CD4-positive, CD25-positive, alpha-beta regulatory T cell (primary cell): ENCODE measurements at regions not wholly inside any gene's neighbourhood (a gene's known extent, or its start where the extent isn't known, plus 50 kb on each side); places are given as distances from the start of the nearest gene placed in this dataset.
A peak's percentile ranks its signal among the peaks of the same experiment; 100 is the strongest.

ENCODE experiments used
- ATAC-seq, 2 donors: fragments of 150-1000 bp; cut with Tn5 transposase; one replicate each; pipeline ENCODE4 v1.10.0; 2021; ENCODE audit warnings: low read depth in 2 of 2, moderate number of reproducible peaks in 2 of 2, moderate library complexity in 1 of 2
- DNase-seq, 3 donors: peaks; one replicate each; pipeline versions ENCODE4 v3.0.0 to v3.0.0-alpha.2; 2012 to 2022; ENCODE audit warnings: mixed read lengths in 1 of 3
- H3K27ac ChIP-seq: one replicate; pipeline ENCODE4 v1.7.0; 2013; ENCODE audit warnings: mild to moderate bottlenecking, low read length; ENCODE audit not compliant: insufficient read depth, poor library complexity, severe bottlenecking
- H3K27me3 ChIP-seq: one replicate; pipeline ENCODE4 v1.7.0; 2013; ENCODE audit warnings: low read length; ENCODE audit not compliant: control insufficient read depth, insufficient read depth
- H3K36me3 ChIP-seq: one replicate; pipeline ENCODE4 v1.7.0; 2013; ENCODE audit warnings: mild to moderate bottlenecking, low read length, moderate library complexity; ENCODE audit not compliant: control insufficient read depth, insufficient read depth
- H3K4me1 ChIP-seq: 2 replicates; pipeline ENCODE4 v1.7.0; 2013; ENCODE audit warnings: mild to moderate bottlenecking, low read length; ENCODE audit not compliant: insufficient read depth, control insufficient read depth, poor library complexity, severe bottlenecking
- H3K4me3 ChIP-seq: one replicate; pipeline ENCODE4 v1.7.0; 2013; ENCODE audit warnings: low read depth, mild to moderate bottlenecking, low read length, moderate library complexity
- H3K9me3 ChIP-seq, 2 experiments: 1 replicate in 1 of 2; 2 replicates in 1 of 2; pipeline ENCODE4 v1.7.0; 2013; ENCODE audit warnings: low read length in 2 of 2, mild to moderate bottlenecking in 1 of 2, moderate library complexity in 1 of 2; ENCODE audit not compliant: control insufficient read depth in 2 of 2
- H3K27ac Mint-ChIP-seq, 3 donors: one replicate each; pipeline ENCODE4 v1.8.0; 2020 to 2022; ENCODE audit warnings: mild to moderate bottlenecking in 3 of 3, mixed read lengths in 3 of 3, moderate library complexity in 2 of 3
- H3K27me3 Mint-ChIP-seq: one replicate; pipeline ENCODE4 v1.8.0; 2022; ENCODE audit warnings: mild to moderate bottlenecking, mixed read lengths
- H3K36me3 Mint-ChIP-seq: one replicate; pipeline ENCODE4 v1.8.0; 2020; ENCODE audit warnings: mixed read lengths
- H3K4me1 Mint-ChIP-seq, 4 donors: one replicate each; pipeline ENCODE4 v1.8.0; 2020 to 2022; ENCODE audit warnings: mixed read lengths in 4 of 4, mild to moderate bottlenecking in 1 of 4
- H3K4me3 Mint-ChIP-seq, 4 donors: one replicate each; pipeline ENCODE4 v1.8.0; 2020 to 2022; ENCODE audit warnings: mild to moderate bottlenecking in 4 of 4, mixed read lengths in 4 of 4, moderate library complexity in 3 of 4
- H3K9me3 Mint-ChIP-seq, 7 donors: one replicate each; pipeline ENCODE4 v1.8.0; 2020 to 2022; ENCODE audit warnings: mixed read lengths in 7 of 7, mild to moderate bottlenecking in 3 of 7, moderate library complexity in 2 of 7

DNA sequence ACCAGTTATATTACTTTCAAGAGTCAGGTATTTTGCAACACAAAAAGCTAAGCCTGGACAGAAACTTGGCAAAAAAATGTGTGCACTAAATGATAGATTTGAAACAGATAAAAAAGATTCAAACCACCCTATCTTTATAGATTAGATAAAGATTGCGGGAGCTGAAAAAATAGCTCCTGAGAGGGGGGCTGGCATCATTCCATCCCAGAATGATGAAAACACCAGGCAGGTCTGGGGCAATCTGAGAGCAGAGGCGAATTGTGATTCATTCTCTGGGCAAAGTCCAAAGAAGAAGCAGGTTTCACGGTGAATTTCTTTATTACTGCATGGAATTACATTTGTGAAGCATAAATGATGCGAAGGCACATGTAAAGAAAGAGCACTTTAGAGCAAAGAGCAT is 168.5 kb upstream of the DMD start:
- Histone ChIP-seq H3K36me3 (no peaks in the 10 kb centered on the region), H3K27ac (no peak overlapping the region), H3K9me3 (peaks cover 0 to 2% of the 10 kb centered on the region in 2 experiments), H3K4me3 (no peak overlapping the region), H3K27me3 (no peaks in the 10 kb centered on the region), H3K4me1 (no peaks in the 10 kb centered on the region)
- Mint-ChIP-seq H3K9me3 (peaks cover 0 to 7% (median 2%) of the 10 kb centered on the region in 7 donors), H3K27ac (no peak overlapping the region), H3K4me1 (no peaks in the 10 kb centered on the region), H3K27me3 (no peaks in the 10 kb centered on the region), H3K4me3 (no peak overlapping the region), H3K36me3 (no peaks in the 10 kb centered on the region)
- ATAC-seq, result no peak
- DNase-seq, result no peak

DNA sequence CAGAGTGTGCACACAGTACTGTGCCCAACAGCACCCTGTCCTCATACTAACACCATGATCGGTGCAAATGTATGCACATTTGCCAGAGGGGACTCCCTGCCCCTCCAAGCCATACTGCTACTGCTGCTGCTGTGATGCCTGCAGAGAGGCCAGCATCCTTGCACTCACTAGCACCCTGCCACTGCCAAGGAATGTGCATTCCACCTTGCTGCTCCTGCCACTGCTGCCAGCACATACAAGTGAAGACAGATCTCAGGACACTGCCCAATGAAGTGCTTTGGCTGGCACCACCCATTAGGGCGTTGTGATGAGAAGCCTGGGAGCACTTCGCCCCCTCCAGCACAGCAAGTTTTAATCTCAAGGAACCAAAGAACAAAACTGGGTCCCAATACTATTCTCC is 146.3 kb upstream of the DMD start:
- H3K36me3 Mint-ChIP-seq, result no peaks in the 10 kb centered on the region
- H3K9me3 ChIP-seq, result peaks cover 0 to 4% of the 10 kb centered on the region in 2 experiments
- H3K9me3 Mint-ChIP-seq, result peaks cover 0 to 11% (median 7%) of the 10 kb centered on the region in 7 donors
- ATAC-seq (no peak), DNase-seq (no peak)
- no peaks in the 10 kb centered on the region for H3K36me3 ChIP-seq
- no peak overlapping the region for H3K27ac ChIP-seq
- no peaks in the 10 kb centered on the region for H3K4me1 ChIP-seq
- H3K4me3 Mint-ChIP-seq, result no peak overlapping the region
- no peaks in the 10 kb centered on the region for H3K27me3 ChIP-seq
- H3K4me3 ChIP-seq, result no peak overlapping the region
- no peak overlapping the region for H3K27ac Mint-ChIP-seq
- H3K27me3 Mint-ChIP-seq, result no peaks in the 10 kb centered on the region
- H3K4me1 Mint-ChIP-seq, result no peaks in the 10 kb centered on the region

DNA sequence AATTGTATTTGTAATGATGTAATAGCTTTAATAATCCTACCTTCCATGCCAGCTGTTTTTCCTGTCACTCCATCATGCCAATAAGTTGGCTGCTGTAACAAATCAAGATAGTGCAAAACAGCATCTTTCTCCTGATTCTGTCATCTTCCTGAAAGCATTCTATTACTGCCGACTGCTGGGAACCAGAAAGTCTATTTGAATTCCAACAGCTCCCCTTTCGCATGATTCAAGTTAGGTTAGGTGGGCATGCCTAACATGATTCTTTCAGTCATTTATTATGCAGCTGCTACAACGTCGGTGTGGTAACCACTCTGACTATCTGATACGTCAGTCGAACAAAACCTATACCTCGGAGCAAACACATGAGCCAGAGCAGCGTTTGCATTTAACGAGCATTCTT is 127.9 kb upstream of the DMD start:
- peaks cover 0 to 4% (median 3%) of the 10 kb centered on the region in 7 donors for H3K9me3 Mint-ChIP-seq
- DNase-seq, result no peak
- Histone ChIP-seq H3K4me3 (no peak overlapping the region), H3K9me3 (no peaks in the 10 kb centered on the region), H3K4me1 (no peaks in the 10 kb centered on the region), H3K36me3 (no peaks in the 10 kb centered on the region), H3K27me3 (no peaks in the 10 kb centered on the region), H3K27ac (no peak overlapping the region)
- no peaks in the 10 kb centered on the region for H3K36me3 Mint-ChIP-seq
- no peak overlapping the region for H3K4me3 Mint-ChIP-seq
- H3K27me3 Mint-ChIP-seq, result no peaks in the 10 kb centered on the region
- H3K27ac Mint-ChIP-seq, result no peak overlapping the region
- ATAC-seq, result no peak
- H3K4me1 Mint-ChIP-seq, result no peaks in the 10 kb centered on the region

DNA sequence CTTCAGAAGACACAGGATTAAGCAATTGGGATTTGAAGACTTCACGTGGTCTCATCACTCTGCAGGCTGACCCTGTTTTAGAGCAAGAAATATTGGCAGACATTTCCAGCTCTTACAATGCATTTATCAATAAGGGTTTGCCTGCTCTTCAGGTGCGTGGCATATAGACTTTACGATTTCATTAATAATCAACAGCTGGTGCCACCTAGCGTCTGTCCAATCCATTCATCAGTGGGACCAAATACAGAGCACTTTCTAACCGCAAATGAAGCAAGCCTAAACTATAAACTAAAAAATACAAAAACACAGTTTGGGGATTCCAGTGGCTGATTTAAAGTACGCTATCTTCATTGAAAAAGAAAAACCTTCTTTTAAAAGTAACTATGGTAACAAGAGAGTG is 125.4 kb upstream of the DMD start:
- Mint-ChIP-seq H3K27me3 (no peaks in the 10 kb centered on the region), H3K27ac (no peak overlapping the region), H3K36me3 (no peaks in the 10 kb centered on the region), H3K4me3 (no peak overlapping the region), H3K4me1 (no peaks in the 10 kb centered on the region), H3K9me3 (peaks cover 0 to 4% (median 0%) of the 10 kb centered on the region in 7 donors)
- no peaks in the 10 kb centered on the region for H3K27me3 ChIP-seq
- no peak overlapping the region for H3K27ac ChIP-seq
- no peak overlapping the region for H3K4me3 ChIP-seq
- no peaks in the 10 kb centered on the region for H3K36me3 ChIP-seq
- ATAC-seq, result no peak
- DNase-seq, result peak in 1 of 3 donors; percentile 3
- no peaks in the 10 kb centered on the region for H3K4me1 ChIP-seq
- H3K9me3 ChIP-seq, result no peaks in the 10 kb centered on the region

DNA sequence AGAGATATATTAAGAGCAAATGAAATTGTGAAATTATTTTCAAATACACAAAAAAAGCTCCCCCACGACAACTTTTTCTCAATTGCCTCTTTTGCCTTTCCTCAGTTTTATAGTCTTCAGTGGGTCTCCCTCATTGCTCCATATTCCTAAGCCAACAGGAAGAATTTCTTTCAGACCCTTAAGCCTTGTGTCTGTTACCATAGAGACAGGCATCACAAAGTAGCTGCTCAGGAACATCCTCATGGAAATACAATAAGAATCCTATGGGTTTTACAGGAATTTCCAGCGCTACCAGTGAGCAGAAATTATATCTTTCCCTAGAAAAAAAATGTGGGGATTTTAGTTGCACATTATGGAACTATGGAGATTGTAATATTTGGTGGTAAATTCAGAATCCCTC is 121.9 kb upstream of the DMD start:
- peaks cover 0 to 1% (median 0%) of the 10 kb centered on the region in 7 donors for H3K9me3 Mint-ChIP-seq
- ATAC-seq, result no peak
- H3K4me3 Mint-ChIP-seq, result no peak overlapping the region
- no peaks in the 10 kb centered on the region for H3K4me1 Mint-ChIP-seq
- no peaks in the 10 kb centered on the region for H3K27me3 Mint-ChIP-seq
- DNase-seq, result no peak
- Histone ChIP-seq H3K27me3 (no peaks in the 10 kb centered on the region), H3K4me1 (no peaks in the 10 kb centered on the region), H3K36me3 (no peaks in the 10 kb centered on the region), H3K27ac (no peak overlapping the region), H3K4me3 (no peak overlapping the region), H3K9me3 (no peaks in the 10 kb centered on the region)
- no peak overlapping the region for H3K27ac Mint-ChIP-seq
- H3K36me3 Mint-ChIP-seq, result no peaks in the 10 kb centered on the region

DNA sequence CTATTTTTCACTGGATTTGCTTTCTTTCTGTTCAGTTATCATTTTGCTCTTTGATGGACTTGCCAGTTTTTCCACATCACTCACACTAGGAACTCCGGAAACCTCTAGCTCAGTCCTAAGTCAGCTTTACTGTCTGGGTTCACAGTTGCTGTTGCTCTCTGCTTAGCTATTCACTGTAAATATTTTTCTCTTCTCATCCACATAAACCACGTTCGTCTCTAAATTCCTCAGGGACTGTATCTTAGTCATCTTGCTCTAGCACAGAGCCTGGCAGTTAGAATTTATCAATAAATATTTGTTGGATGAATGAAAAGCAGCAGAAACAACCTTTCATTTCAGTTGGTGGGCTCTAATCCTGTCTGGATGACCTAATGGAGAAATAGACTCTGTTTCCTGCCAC is 119.4 kb upstream of the DMD start:
- Mint-ChIP-seq H3K4me3 (no peak overlapping the region), H3K9me3 (peaks cover 0 to 1% (median 0%) of the 10 kb centered on the region in 7 donors), H3K27me3 (no peaks in the 10 kb centered on the region), H3K4me1 (no peaks in the 10 kb centered on the region), H3K36me3 (no peaks in the 10 kb centered on the region), H3K27ac (no peak overlapping the region)
- Histone ChIP-seq H3K4me1 (no peaks in the 10 kb centered on the region), H3K9me3 (no peaks in the 10 kb centered on the region), H3K36me3 (no peaks in the 10 kb centered on the region), H3K4me3 (no peak overlapping the region), H3K27me3 (no peaks in the 10 kb centered on the region), H3K27ac (no peak overlapping the region)
- DNase-seq (no peak), ATAC-seq (no peak)

DNA sequence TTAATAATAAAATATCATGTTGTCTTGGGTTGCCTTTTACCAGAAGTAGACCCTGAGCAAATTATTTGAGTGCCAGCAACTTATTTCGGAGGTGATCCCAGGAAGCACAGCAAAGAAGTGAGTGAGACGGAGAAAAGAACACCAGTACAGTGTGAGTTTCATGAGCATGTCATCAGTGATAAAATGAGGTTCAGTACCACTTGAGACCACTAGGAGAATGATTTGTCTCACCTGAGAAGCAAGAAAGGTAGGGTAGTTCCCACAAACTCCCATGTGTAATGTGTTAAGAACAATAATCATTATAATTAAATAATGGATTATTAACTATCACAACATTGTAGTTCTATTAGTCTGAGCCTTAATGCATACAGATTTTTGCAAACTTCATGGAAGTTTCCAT is 112.8 kb upstream of the DMD start:
- DNase-seq (no peak), ATAC-seq (no peak)
- no peaks in the 10 kb centered on the region for H3K4me1 ChIP-seq
- H3K9me3 ChIP-seq, result no peaks in the 10 kb centered on the region
- no peaks in the 10 kb centered on the region for H3K27me3 Mint-ChIP-seq
- no peak overlapping the region for H3K27ac ChIP-seq
- no peak overlapping the region for H3K27ac Mint-ChIP-seq
- peaks cover 0 to 8% (median 1%) of the 10 kb centered on the region in 7 donors for H3K9me3 Mint-ChIP-seq
- H3K27me3 ChIP-seq, result no peaks in the 10 kb centered on the region
- no peak overlapping the region for H3K4me3 ChIP-seq
- H3K4me3 Mint-ChIP-seq, result no peak overlapping the region
- H3K36me3 Mint-ChIP-seq, result no peaks in the 10 kb centered on the region
- H3K36me3 ChIP-seq, result no peaks in the 10 kb centered on the region
- no peaks in the 10 kb centered on the region for H3K4me1 Mint-ChIP-seq

DNA sequence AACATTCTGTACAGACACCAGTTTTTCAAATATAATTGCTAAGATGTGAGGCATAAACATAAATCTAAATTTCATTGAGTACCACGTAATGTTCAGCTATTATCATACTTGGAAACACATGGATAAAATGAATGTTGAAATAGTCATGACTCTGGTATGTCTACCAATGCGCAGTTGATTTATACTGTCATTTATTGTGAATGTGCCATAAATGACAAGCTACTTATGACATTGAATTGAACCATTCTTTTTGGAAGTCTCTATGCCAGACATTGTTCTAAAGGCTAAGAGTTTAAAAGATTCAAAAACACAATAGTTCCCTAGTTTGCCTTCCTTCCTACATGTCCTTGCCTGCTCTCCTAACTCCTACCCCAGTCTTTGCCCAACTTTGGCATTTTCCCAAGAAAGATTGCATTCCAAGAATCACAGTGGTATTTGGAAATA is 96.6 kb upstream of the DMD start:
- H3K4me3 ChIP-seq, result no peak overlapping the region
- H3K27ac ChIP-seq, result no peak overlapping the region
- H3K9me3 ChIP-seq, result no peaks in the 10 kb centered on the region
- no peaks in the 10 kb centered on the region for H3K4me1 Mint-ChIP-seq
- DNase-seq (no peak), ATAC-seq (no peak)
- H3K36me3 ChIP-seq, result no peaks in the 10 kb centered on the region
- no peaks in the 10 kb centered on the region for H3K36me3 Mint-ChIP-seq
- no peaks in the 10 kb centered on the region for H3K27me3 Mint-ChIP-seq
- no peaks in the 10 kb centered on the region for H3K27me3 ChIP-seq
- peaks cover 0 to 5% (median 0%) of the 10 kb centered on the region in 7 donors for H3K9me3 Mint-ChIP-seq
- H3K4me3 Mint-ChIP-seq, result no peak overlapping the region
- no peaks in the 10 kb centered on the region for H3K4me1 ChIP-seq
- no peak overlapping the region for H3K27ac Mint-ChIP-seq
